GM12874 (cell line): ENCODE measurements at regions not wholly inside any gene's neighbourhood (a gene's known extent, or its start where the extent isn't known, plus 50 kb on each side); places are given as distances from the start of the nearest gene placed in this dataset.

ENCODE experiments used
- CTCF ChIP-seq: IDR thresholded peaks from 2 replicates; pipeline ENCODE4 v1.5.1; 2011; ENCODE audit warnings: low read depth, mild to moderate bottlenecking, control low read depth, low read length, moderate library complexity; ENCODE audit not compliant: insufficient read depth

GRCh38 chr1:182142621-182143020 lies 81.1 kb upstream of the ZNF648 start:
- no peak for TF ChIP-seq CTCF

GRCh38 chr1:182141040-182141439 lies 79.5 kb upstream of the ZNF648 start:
- TF ChIP-seq CTCF, result no peak

- TF ChIP-seq CTCF, result no peak
These were observed 78.0 kb upstream of the ZNF648 start for GRCh38 chr1:182139496-182139895.

- TF ChIP-seq CTCF, result no peak
These were observed 76.0 kb upstream of the ZNF648 start for GRCh38 chr1:182137546-182137945.

GRCh38 chr1:182135946-182136345 lies 74.4 kb upstream of the ZNF648 start:
- no peak for TF ChIP-seq CTCF

GRCh38 chr1:182134257-182134656 lies 72.7 kb upstream of the ZNF648 start:
- TF ChIP-seq CTCF, result no peak

GRCh38 chr1:182133181-182133580 lies 71.7 kb upstream of the ZNF648 start:
- no peak for TF ChIP-seq CTCF

- TF ChIP-seq CTCF, result no peak
These were observed 67.9 kb upstream of the ZNF648 start for GRCh38 chr1:182129398-182129797.
